GF-D8 (cell line): ENCODE measurements at regions not wholly inside any gene's neighbourhood (a gene's known extent, or its start where the extent isn't known, plus 50 kb on each side); places are given as distances from the start of the nearest gene placed in this dataset.

Source experiments
- DNase-seq: peaks from one replicate; lab custom pipeline; 2025; lab: John Stamatoyannopoulos, UW

DNA sequence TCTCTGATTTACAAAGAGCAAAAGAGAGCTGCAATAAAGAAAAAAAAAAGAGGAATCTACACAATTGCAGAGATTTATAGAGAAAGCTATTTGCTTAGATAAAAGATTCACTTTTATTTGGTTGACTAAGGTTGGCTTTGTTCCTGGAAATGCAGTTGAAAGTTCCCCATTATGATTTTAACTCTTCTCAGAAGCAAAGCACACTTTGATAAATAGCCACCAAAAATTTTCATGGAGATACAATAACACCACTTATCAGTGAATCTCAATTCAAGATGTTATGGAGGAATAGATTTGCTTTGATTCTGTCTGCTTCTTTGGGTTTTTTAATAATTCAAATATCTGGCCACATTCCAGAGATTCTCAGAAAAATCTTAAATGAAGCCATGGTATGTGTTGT lies 88.5 kb upstream of the ANO3 start:
- DNase-seq = no peak

DNA sequence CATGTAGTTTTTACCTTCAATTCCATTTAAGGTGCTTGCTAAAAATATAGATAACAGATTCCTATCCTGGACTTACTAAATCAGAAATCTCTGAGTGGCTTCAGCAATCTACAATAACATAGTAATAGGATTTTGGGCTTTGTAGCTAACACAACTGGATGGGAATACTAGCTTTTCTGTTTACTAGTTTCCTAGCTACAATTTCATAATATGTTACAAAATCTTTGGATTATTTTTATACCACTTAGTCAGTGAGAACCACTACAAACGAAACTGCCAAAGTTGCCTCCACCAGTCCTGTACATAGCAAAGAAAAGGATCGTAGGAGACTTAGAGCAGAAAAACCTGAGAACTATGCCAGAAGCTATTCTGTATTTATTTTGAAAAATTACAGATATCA lies 87.7 kb upstream of the ANO3 start:
- no peak for DNase-seq

DNA sequence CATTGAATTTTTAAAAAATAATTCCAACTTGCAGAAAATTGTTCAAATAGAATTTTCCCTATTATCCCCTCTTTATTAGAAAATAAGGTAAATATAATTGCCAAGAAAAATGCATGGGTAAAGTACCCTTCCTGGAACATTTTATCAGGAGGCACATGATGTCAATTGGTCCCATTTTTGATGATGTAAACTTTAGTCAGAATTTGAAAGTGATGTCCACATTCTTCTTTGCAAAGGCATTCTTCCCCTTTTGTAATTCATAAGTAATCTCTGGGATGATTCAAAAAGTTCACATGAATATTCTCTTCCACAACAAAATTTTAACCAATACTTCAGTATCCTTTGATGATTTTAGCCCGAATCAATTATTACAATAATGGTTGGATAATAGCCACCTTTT lies 86.9 kb upstream of the ANO3 start:
- no peak for DNase-seq

DNA sequence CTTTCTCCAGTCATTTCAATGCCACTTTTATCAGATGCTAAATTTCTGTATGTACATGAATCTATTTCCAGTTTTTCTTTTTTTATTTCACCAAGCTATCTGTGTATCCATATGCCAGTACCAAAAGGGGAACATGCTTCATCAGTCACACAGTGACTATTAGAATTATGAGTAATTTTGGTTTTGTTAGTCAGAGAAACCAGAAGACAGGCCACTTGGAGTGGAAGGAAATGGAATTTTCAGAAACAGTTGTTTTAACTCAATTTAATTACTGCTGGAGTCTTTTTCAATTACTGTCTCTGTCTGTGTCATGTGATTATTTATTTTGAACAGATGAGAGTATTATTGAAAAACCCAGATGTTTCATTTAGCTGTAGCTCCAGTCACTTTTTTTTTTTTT lies 84.6 kb upstream of the ANO3 start:
- no peak for DNase-seq

DNA sequence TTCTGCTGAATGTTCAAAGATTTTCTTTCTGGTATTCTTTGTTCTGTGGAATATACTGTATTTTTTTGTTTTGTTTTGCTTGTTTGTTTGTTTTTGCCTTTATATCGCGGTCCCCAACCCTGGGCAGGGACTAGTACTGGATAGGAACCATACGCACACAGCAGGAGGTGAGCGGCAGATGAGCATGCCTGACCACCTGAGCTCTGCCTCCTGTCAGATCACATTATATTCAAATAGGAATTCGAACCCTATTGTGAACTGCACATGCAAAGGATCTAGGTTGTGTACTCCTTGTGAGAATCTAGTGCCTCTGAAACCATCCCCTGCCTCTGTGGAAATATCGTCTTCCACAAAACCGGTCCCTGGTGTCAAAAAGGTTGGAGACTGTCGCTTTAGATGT lies 83.3 kb upstream of the ANO3 start:
- DNase-seq = no peak

DNA sequence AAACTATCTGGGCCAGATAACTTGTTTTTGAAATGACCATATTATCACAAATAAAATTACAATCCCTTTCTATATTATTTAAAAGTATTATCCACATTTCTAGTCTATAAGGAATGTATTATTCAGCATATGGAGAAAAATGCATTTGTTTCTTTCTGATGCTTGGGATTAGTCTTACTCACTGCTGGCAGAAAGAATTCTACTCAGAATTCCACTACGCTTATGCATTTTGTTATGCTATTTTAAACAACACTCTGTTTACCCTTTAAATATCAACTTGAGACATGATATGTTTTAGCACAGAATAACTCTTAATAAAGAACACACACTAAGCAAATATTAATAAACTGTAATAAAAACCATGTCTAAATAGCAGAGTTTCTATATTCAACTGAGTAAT lies 77.6 kb upstream of the ANO3 start:
- no peak for DNase-seq

DNA sequence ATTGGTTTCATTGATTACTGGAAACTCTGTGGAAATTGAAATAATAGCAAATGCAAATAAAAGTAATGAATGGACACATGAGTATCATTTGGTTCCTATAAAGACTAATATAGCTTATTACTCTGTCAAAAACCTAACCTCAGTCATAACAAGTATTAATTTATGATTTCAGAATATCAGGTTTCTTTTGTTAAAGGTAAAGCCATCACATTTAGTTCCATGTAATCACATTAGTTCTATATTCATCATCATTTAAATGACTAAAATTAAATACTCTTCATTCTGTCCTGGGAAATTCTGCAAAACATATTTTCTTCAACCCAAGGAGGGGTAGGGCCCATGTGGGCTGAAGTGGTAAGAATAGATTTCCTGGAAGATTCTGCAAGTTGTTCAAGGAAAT lies 68.2 kb upstream of the ANO3 start:
- DNase-seq = no peak

DNA sequence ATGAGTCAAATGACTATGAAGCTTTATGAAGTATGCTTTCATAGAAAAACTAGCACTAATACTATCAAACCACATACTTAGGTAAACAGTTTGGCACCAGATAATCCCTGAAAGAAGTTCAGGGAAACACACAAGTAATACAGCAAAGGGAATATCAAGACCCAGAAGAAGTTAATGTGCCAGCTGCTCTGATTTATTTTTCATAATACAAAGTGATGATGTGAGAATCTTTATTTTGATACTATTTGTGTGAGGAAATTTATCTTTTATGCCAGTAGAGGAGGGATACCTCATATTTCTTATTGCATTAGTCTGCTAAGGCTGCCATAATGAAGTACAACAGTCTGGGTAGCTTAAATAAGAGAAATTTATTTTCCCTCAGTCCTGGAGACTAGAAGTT lies 67.7 kb upstream of the ANO3 start:
- no peak for DNase-seq

DNA sequence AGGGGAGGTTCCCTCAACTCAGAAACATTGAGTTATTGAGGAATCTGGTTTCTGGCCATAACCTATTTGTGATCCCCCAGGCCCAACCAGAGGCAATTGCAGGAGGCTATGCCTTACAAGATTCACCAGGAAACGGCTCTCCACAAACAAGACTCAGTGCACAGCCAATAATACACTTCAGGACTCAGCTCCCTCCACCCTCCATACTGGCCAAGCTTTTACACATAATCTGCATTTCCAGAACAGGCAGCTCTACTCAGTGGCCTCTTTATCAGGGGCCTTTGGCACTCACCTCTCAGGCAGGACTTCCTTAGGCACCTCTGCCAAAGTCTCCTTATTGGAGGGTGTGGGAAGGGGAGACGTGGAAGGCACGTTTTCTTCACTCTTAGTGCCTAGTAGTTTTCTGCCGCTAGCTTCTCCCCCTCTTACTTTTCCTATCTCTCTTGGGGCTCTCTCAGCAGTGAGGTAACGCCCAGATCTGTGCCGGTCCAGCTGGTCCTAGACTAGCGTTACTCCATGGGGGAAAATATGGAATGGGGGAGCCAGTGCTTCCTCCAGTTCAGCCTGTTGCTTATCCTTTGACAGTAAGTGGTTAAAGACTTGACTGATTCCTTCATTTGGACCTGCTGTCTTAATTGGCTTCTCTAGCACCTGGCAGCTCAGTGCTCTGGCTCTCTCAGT lies 62.8 kb upstream of the ANO3 start:
- DNase-seq = no peak

DNA sequence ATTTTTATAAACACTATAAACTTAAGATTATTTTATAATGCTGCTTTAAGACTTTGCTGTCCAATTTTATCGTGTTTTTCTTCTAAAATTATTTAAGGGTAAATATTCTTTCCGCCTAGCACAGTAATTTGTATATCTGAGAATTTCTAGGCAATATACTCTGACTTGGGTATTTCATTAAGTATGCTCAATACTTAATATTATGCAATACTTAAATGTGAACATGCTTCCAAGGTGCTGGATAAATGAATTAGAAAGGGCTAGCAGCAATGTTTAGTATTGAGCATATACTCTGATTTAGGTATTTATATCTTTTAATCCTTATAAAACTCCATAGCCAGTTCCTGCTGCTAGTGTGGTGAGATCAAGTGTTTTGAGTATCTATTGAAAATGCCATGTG lies 60.3 kb upstream of the ANO3 start:
- no peak for DNase-seq

DNA sequence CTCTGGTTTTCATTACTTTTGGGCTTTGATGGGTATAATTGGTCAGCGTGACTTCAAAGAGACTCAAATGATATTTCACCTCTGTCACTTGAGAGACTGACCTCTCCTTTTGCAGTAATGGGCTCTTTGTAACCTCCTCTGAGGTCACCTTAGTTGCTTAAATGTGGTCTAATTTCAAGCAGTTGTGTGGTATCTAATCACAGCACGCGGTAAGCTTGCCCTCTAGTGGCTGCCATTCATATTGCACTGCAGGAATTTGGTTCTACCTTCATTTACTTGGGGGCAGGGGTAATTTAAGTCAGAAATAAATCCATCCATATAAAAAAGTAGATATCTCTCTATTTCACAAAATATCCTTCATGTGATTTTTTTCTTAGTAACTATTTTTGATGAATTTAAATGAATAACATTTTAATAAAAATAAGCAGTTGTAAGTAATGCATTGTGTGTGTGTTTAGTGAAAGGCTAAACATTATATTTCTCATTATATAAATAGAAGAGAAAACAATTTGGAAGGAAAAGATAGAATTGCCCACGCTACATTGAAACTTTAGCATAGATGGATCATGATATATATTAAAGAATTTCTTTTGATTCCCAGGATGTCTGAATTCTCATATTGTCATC lies 55.0 kb upstream of the ANO3 start:
- DNase-seq = no peak

DNA sequence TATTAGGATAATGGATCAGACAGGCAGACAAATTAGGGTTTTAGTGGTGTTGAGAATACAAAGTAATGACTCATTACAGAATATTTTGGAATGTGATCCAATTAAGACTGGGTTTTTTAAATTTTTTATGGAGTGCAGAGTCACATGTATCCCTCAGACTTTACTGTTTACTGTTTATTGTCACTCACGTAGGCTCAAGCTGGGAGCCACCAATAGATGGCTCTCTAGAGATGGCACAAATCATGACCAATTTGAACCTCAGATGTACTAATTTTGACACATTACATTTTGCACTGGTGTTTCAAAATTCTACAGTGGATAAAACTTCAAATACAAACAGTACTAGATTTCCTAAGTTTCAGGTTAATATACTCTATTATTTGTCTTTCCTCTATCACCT lies 53.6 kb upstream of the ANO3 start:
- DNase-seq = no peak
